Astrocyte of the hippocampus (primary cell): ENCODE measurements at regions not wholly inside any gene's neighbourhood (a gene's known extent, or its start where the extent isn't known, plus 50 kb on each side); places are given as distances from the start of the nearest gene placed in this dataset.
"Not testable (repeated sequence)": the region's sequence is repeated elsewhere in the genome, so short reads cannot be mapped to it uniquely, and the experiment has no call there.

Source experiments
- DNase-seq: peaks from one replicate; pipeline ENCODE4 v3.0.0; 2011; ENCODE audit warnings: low read depth, low spot score

GRCh38 chr20:48231253-48231930 is 446.1 kb upstream of the SULF2 start:
- no peak for DNase-seq

GRCh38 chr20:48230216-48230615 is 444.9 kb upstream of the SULF2 start:
- DNase-seq, result no peak

- DNase-seq, result no peak
Measured at GRCh38 chr20:48227381-48227780, 442.1 kb upstream of the SULF2 start.

DNA sequence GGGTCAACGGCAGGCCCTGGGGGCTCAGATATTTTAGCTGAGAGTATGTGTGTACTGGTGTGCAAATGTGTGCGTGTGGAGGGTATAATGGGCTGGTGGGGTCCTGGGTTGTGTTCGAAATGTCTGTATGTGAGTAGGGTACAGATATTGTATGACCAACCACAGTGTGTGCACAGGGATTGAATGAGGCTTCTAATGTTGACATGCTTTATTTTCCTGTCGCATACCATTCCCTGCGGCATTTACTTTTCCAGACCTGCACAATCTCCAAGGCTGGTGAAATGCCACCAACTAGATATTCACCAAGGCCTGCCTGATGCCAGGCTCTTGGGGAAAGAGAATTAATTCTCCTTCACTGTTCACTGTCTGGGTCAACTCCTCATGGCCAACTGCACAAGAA is 441.4 kb upstream of the SULF2 start:
- DNase-seq, result no peak

- no peak for DNase-seq
Measured at GRCh38 chr20:48224533-48225050, 439.3 kb upstream of the SULF2 start.

- no peak for DNase-seq
Measured at GRCh38 chr20:48223715-48224114, 438.4 kb upstream of the SULF2 start.

- no peak for DNase-seq
Measured at GRCh38 chr20:48222595-48223180, 437.4 kb upstream of the SULF2 start.

GRCh38 chr20:48220033-48220633 is 434.9 kb upstream of the SULF2 start:
- no peak for DNase-seq

GRCh38 chr20:48219306-48219705 is 434.0 kb upstream of the SULF2 start:
- no peak for DNase-seq

- peak; percentile 31 for DNase-seq
Measured at GRCh38 chr20:48217190-48217589, 431.9 kb upstream of the SULF2 start.

DNA sequence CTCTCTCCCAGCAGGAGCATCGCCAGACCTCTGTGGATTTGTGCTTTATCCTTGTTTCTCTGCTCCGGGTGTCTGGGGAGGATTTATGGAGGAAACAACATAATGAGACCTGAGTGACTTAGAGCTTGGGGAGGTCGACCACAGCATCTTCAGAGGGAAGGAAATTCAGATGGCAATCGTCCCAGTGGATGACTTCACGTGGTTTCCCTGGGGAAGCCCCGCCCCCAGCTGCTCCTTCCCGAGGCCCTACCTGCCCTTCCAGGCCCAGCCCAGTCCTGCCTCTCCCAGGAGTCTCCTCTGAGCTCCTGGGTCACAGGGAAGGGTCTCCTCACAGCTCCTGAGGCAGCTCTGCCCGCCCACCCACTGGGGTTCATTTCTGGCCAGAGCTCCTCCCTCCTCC is 430.3 kb upstream of the SULF2 start:
- DNase-seq, result peak; percentile 57

DNA sequence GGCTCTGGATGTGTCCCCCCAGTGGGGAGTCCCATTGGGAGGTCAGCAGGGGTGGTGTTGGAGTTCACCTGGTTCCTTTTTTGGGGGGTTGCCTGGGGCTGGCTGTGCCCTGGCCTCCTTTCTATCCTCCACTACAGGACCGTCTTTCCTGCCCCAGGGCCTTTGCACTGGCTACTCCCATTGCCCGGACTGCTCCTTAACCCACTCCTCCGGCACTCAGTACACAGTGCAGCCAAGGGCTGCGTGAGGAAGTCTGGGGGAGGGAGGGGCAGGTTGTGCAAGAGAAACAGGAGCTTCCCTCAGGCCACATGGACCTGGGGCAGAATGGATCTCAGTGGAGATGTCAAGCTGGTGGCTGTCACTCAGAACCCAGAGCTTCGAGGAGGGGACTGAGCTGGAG is 429.3 kb upstream of the SULF2 start:
- no peak for DNase-seq

DNA sequence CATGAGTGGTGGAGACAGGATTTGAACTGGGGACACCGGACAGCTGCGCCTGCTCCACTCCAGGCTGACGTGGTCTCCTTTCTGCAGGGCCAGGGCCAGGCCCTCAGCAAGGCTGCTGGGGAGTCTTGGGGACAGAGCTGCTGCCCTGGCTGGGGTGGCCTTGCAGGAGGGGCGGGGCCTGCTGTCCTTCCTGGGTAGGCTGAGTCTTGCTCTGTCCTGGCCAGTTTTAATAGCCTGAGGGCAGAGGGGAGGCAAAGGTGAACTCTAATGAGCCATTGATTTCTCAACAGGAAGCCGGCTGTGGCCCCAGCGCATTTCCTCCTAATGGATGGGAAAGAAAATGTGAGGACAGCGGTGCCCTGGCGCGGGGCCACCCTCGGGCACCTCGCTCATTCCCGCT is 428.4 kb upstream of the SULF2 start:
- DNase-seq, result not testable (repeated sequence)

DNA sequence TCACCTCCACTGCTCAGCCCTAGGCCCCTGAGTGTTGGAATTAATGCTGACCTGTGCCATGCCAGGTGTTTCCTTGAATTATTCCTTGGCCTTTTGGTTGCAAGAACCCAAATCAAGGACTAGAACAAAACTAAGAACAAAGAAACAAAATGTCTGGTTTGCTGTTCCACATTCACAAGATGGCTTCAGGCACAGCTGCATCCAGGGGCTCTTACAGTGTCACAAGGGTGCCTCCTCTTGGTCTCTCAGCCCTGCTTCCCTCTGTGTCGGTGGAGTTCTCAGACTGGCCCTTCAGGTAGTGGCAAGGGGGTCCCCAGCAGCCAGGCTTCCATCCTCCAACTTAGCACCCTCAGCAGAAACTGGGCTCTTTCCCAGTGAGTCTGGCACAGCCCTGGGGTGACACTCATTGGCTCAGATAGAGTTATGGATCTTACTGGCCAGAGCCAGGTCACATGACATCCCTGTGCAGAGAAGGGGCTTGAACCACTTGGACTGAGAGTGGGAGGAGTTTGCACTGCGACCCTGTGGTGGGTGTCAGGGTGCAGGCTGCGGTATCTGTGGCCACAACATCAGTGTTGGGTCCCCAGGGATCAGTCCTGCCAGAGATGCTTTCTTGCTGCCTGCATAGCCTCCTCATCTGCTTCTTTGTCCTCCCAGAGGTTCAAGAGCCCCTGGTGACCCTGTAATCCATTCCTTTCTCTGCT is 427.7 kb upstream of the SULF2 start:
- no peak for DNase-seq

- DNase-seq, result no peak
Measured at GRCh38 chr20:48211847-48212246, 426.6 kb upstream of the SULF2 start.

- no peak for DNase-seq
Measured at GRCh38 chr20:48211238-48211637, 426.0 kb upstream of the SULF2 start.

- DNase-seq, result no peak
Measured at GRCh38 chr20:48210111-48211027, 425.1 kb upstream of the SULF2 start.

DNA sequence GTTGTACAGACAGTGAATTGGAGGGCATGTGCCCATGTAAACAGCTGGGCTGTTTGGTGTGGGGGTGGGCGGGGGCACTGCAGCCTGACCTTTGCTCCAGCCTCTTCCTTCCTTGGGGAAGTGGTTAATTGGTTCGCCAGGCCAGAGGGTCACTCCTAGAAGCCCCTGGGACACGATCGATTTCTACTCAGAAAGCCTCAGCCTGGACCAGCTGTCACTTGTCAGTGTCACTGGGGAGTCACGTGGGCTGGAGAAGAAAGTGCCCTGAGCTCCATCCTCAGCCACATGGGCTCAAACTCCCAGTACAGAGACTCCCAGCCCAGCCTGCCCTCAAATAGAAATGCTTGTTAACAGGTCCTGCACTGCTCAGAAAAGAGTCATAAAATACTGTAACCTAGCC is 423.8 kb upstream of the SULF2 start:
- DNase-seq, result no peak

DNA sequence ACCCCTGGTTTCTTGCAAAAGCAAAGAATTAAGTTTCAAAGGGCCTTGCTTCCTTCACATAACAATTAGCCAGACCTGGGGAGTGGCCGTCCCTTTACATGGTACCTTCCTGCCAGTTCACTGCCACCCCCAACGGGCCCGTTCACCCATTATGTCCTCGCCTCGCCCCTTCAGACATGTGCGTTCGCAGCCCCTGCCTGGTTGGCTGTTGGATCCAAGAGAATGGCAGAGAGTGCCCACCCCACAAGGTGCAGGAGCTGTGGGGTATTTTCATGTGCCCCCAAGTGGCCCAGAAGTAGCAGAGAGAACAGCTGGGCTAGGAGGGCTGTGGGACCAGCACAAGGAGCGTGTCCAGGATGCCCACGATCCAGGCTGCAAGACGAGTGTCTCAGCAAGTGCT is 422.9 kb upstream of the SULF2 start:
- no peak for DNase-seq

DNA sequence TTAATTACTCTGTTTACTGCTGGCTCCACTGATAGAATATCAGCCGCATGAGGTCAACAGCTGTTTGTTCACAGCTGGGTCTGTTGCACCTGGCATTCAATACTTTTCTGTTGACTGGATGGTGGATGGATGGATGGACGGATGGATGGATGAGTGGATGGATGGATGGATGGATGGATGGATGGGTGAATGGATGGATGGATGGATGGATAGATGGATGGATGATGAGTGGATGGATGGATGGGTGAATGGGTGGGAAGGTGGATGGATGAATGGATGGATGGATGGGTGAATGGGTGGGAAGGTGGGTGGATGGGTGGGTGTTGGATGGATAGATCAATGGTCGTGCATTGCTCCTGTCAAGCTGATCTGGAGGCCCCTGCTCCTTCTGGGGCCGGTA is 422.2 kb upstream of the SULF2 start:
- no peak for DNase-seq

- DNase-seq, result no peak
Measured at GRCh38 chr20:48205786-48206185, 420.5 kb upstream of the SULF2 start.
